Tibial nerve (tissue), 4 donors: ENCODE measurements at regions not wholly inside any gene's neighbourhood (a gene's known extent, or its start where the extent isn't known, plus 50 kb on each side); places are given as distances from the start of the nearest gene placed in this dataset.
A peak's percentile ranks its signal among the peaks of the same experiment; 100 is the strongest.

Source experiments
- DNase-seq, 2 donors: peaks; one replicate each; pipeline ENCODE4 v3.0.0-alpha.2; 2019; ENCODE audit warnings: low spot score in 2 of 2
- H3K27ac ChIP-seq, 4 donors: fragments of 200-600 bp; sonication (generic) in 3 of 4; one replicate each; pipeline ENCODE4 v1.5.1; 2017 to 2019; ENCODE audit warnings: mild to moderate bottlenecking in 1 of 4
- H3K27me3 ChIP-seq, 2 donors: fragments of 200-600 bp; sonication (generic) in 1 of 2; one replicate each; pipeline versions ENCODE4 v1.5.1 to v1.6.0; 2017 to 2019
- H3K36me3 ChIP-seq, 3 donors: fragments of 200-600 bp; sonication (generic); one replicate each; pipeline ENCODE4 v1.5.1; 2018 to 2019
- H3K4me1 ChIP-seq, 4 donors: fragments of 200-600 bp; sonication (generic) in 3 of 4; one replicate each; pipeline ENCODE4 v1.5.1; 2017 to 2019
- H3K4me3 ChIP-seq, 4 donors: fragments of 200-600 bp; sonication (generic) in 3 of 4; one replicate each; pipeline ENCODE4 v1.5.1; 2017 to 2019; ENCODE audit warnings: mild to moderate bottlenecking in 1 of 4, moderate library complexity in 1 of 4
- H3K9me3 ChIP-seq, 4 donors: fragments of 200-600 bp; sonication (generic) in 3 of 4; one replicate each; pipeline ENCODE4 v1.5.1; 2017 to 2019
- EP300 ChIP-seq, 2 donors: sonication (generic); formaldehyde crosslinking; IDR thresholded peaks; one replicate each; pipeline ENCODE4 v1.6.1; 2017; ENCODE audit warnings: antibody characterized with exemption in 2 of 2, mild to moderate bottlenecking in 1 of 2
- POLR2A ChIP-seq, 2 donors: fragments of 450-650 bp; IDR thresholded peaks; one replicate each; pipeline ENCODE4 v1.6.1; 2017; ENCODE audit warnings: antibody characterized with exemption in 2 of 2, mild to moderate bottlenecking in 2 of 2, moderate library complexity in 2 of 2
- WGBS, 2 donors: methylation state at CpG; one replicate each; pipeline ENCODE4 v1.1.5; 2018; 5-methylcytosine and 5-hydroxymethylcytosine counted together
- TF ChIP-seq, protein P1 (sequence below), 5 experiments: fragments of 200-600 bp in 3 of 5; fragments of 450-650 bp in 2 of 5; sonication (generic) in 3 of 5; IDR thresholded peaks; one replicate each; pipeline ENCODE4 v1.5.1; 2016 to 2019; ENCODE audit warnings: antibody characterized with exemption in 5 of 5, mild to moderate bottlenecking in 3 of 5, moderate library complexity in 2 of 5

DNA sequence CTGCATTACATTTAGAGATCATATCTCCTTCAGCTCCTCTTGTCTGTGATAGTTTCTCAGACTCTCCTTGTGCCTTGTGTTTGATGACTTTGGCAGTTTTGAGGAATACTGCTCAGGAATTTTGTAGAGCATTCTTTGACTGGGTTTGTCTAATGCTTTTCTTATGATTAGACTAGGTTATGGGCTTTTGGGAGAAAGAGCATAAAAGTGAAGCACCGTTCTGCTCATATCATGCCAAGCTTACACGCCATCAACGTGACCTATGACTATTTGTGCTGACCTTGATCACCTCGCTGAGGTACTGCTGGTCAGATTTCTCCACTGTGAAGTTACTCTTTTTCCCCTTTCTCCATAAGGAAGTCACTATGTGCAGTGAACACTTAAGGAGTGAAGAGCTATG lies 256.0 kb downstream of the LY86 start:
- Histone ChIP-seq H3K4me3 (no peak overlapping the region), H3K9me3 (peaks cover 0 to 10% (median 2%) of the 10 kb centered on the region in 4 donors), H3K27me3 (no peaks in the 10 kb centered on the region), H3K27ac (peak overlapping the region in 1 of 4 donors; percentile 50), H3K36me3 (no peaks in the 10 kb centered on the region), H3K4me1 (peaks cover 0 to 6% (median 0%) of the 10 kb centered on the region in 4 donors)
- TF ChIP-seq, protein P1, sequence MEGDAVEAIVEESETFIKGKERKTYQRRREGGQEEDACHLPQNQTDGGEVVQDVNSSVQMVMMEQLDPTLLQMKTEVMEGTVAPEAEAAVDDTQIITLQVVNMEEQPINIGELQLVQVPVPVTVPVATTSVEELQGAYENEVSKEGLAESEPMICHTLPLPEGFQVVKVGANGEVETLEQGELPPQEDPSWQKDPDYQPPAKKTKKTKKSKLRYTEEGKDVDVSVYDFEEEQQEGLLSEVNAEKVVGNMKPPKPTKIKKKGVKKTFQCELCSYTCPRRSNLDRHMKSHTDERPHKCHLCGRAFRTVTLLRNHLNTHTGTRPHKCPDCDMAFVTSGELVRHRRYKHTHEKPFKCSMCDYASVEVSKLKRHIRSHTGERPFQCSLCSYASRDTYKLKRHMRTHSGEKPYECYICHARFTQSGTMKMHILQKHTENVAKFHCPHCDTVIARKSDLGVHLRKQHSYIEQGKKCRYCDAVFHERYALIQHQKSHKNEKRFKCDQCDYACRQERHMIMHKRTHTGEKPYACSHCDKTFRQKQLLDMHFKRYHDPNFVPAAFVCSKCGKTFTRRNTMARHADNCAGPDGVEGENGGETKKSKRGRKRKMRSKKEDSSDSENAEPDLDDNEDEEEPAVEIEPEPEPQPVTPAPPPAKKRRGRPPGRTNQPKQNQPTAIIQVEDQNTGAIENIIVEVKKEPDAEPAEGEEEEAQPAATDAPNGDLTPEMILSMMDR (IDR thresholded peaks at IDR 0.05), result no peak
- no peak for TF ChIP-seq POLR2A (IDR thresholded peaks at IDR 0.05)
- peak in 1 of 2 donors; percentile 39 for TF ChIP-seq EP300 (IDR thresholded peaks at IDR 0.05)
- DNase-seq, result no peak
- WGBS, 2 donors, result 63 to 82% methylated on average over 4 of the region's 4 CpGs

DNA sequence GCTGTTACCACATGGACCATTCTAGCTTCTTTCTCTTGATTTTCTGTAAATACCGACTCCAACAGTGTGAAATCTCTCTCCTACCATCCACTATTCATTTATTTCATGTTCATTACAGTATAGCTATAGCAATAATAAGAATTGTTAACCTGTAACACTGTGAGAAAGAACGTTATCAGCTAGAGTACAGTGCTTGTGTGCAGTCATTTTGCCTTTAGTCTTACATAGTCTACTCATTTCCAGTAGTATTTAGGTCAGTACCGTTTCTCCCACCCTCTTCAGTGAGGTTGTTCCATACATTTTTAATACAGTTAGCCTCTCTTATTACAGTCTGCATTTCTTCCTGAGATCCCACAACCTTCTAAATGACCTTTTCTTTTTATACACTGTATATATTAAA lies 257.1 kb downstream of the LY86 start:
- no peak for DNase-seq
- H3K27me3 ChIP-seq, result no peaks in the 10 kb centered on the region
- TF ChIP-seq POLR2A (IDR thresholded peaks at IDR 0.05) (no peak), EP300 (IDR thresholded peaks at IDR 0.05) (no peak)
- TF ChIP-seq, protein P1 (IDR thresholded peaks at IDR 0.05), result no peak
- peaks cover 0 to 9% (median 0%) of the 10 kb centered on the region in 4 donors for H3K4me1 ChIP-seq
- no peaks in the 10 kb centered on the region for H3K36me3 ChIP-seq
- H3K9me3 ChIP-seq, result peaks cover 0 to 10% (median 2%) of the 10 kb centered on the region in 4 donors
- H3K4me3 ChIP-seq, result no peak overlapping the region
- 89 to 94% methylated on average over 3 of the region's 3 CpGs for WGBS, 2 donors
- H3K27ac ChIP-seq, result no peak overlapping the region

DNA sequence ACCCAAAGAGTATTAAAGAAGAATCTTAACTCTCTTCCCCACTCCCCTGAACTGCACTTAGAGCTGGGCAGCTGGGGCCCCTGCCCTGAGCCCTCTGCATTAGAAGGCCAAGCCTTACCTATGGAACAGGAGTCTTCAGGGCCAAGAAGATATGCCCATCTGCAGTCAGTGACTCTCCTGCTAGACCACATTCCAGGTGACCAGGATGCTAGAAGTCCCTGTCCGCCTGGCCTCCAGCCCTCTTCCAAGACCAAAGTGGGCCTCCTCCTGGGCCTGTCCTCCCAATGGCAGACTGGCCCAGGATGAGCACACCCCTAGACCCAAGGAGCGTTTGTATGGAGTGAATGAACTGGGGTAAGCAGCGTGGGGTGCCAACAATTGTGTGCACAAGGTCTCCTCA lies 259.1 kb downstream of the LY86 start:
- Histone ChIP-seq H3K36me3 (no peaks in the 10 kb centered on the region), H3K4me1 (peaks cover 0 to 9% (median 0%) of the 10 kb centered on the region in 4 donors), H3K27me3 (no peaks in the 10 kb centered on the region), H3K27ac (no peak overlapping the region), H3K9me3 (peaks cover 0 to 10% (median 2%) of the 10 kb centered on the region in 4 donors), H3K4me3 (no peak overlapping the region)
- TF ChIP-seq EP300 (IDR thresholded peaks at IDR 0.05) (no peak), POLR2A (IDR thresholded peaks at IDR 0.05) (no peak)
- TF ChIP-seq, protein P1 (IDR thresholded peaks at IDR 0.05), result no peak
- WGBS, 2 donors, result 78 to 100% methylated on average over 2 to 3 of the region's 3 CpGs
- DNase-seq, result no peak

DNA sequence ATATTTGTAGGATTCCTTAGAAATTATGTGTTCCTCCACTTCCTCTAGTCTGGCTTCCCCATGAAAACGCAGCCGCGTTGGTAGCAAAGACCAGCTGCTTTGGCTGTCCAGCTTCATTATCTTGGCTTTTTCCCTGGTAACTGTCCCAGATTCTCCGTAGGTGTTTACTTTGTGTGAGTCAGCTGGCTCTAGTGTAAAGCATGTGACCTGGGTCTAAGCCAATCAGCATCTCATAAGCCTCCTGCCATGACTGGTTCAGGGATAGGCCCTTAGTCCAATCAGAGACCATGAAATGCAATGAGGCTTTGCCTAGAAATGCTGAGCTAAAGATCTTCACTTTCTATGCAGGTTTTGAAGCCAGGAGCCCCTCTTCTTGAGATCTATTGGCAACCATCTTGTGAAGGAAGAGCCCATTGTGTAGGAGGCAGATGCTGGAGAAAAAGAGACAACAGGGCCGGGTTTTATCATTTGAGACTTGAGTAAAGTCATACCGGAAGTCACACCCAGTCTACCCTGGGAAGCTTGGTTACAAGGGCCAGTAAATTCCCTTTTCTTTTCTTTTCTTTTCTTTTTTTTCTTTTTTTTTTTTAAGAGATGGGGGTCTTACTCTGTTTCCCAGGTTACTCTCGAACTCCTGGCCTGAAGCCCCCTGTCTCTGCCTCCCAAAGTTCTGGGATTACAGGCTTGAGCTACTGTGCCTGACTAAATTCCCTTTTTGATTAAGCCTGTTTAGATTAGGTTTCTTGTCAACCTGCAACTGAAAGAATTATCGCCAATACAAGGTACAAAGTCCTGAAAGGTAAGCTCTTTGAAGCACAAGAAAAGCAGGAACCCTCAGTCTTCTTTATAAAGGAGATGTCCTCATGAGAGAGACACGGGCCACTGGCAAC lies 256.5 kb upstream of the RREB1 start:
- Histone ChIP-seq H3K9me3 (peaks cover 0 to 2% (median 0%) of the 10 kb centered on the region in 4 donors), H3K27me3 (no peaks in the 10 kb centered on the region), H3K27ac (peak overlapping the region in 1 of 4 donors; percentile 20), H3K4me1 (peaks cover 0 to 12% (median 2%) of the 10 kb centered on the region in 4 donors), H3K36me3 (no peaks in the 10 kb centered on the region), H3K4me3 (no peak overlapping the region)
- DNase-seq, result peak in 1 of 2 donors; percentile 49
- WGBS, 2 donors, result 73 to 77% methylated on average over 9 of the region's 9 CpGs
- TF ChIP-seq EP300 (IDR thresholded peaks at IDR 0.05) (peak in 1 of 2 donors; percentile 20), POLR2A (IDR thresholded peaks at IDR 0.05) (no peak)
- TF ChIP-seq, protein P1 (IDR thresholded peaks at IDR 0.05), result no peak

DNA sequence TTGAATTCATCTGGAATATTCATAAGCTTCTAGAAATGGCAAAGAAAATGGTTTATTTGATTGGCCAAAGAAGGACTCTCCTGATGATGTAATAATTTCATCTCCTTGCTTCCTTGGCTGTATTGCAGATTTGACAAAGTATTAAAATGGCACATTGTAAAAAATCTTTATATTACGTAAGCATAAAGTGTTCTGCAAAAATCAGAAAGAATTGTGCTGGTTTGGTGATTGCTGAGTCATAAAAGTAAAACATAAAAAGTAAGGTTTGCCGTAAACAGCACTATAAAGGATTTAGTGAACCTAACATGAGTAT lies 255.9 kb upstream of the RREB1 start:
- DNase-seq, result no peak
- no peaks in the 10 kb centered on the region for H3K36me3 ChIP-seq

More for the DNA sequence above, 255.9 kb upstream of the RREB1 start:
- no peak overlapping the region for H3K4me3 ChIP-seq
- 89 to 94% methylated on average over 2 of the region's 2 CpGs for WGBS, 2 donors
- TF ChIP-seq POLR2A (IDR thresholded peaks at IDR 0.05), result no peak
- TF ChIP-seq EP300 (IDR thresholded peaks at IDR 0.05), result no peak
- TF ChIP-seq, protein P1 (IDR thresholded peaks at IDR 0.05), result no peak
- no peaks in the 10 kb centered on the region for H3K27me3 ChIP-seq
- H3K27ac ChIP-seq, result no peak overlapping the region
- no peaks in the 10 kb centered on the region for H3K9me3 ChIP-seq
- H3K4me1 ChIP-seq, result peaks cover 0 to 18% (median 7%) of the 10 kb centered on the region in 4 donors
